GM21825 (cell line): ENCODE measurements at regions not wholly inside any gene's neighbourhood (a gene's known extent, or its start where the extent isn't known, plus 50 kb on each side); places are given as distances from the start of the nearest gene placed in this dataset.
A peak's percentile ranks its signal among the peaks of the same experiment; 100 is the strongest.

Experiments used
- ATAC-seq: cut with Tn5 transposase; IDR thresholded peaks from one replicate; pipeline ENCODE4 v1.9.1; 2021; ENCODE audit warnings: mild to moderate bottlenecking, moderate library complexity; ENCODE audit not compliant: unreplicated experiment

DNA sequence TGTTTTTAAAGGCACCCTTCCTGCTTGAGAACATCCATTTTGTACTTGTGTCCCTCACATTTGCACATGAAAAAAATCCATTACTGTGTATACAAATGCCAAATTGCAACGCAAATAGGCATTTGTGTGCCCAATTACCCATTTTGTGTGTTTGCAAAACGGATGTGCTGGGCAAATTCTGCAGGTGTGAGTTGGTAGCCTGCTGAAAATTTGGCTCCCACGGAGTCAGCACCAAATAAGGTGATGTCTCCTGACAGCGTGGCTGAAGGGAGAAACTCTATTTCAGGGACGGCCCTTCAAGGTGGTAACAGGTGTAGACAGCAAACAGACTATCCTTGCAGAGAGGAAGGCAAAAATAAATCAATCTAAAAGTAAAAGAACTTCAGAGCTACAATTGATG is 661.1 kb downstream of the BCL11A start:
- ATAC-seq, result no peak

DNA sequence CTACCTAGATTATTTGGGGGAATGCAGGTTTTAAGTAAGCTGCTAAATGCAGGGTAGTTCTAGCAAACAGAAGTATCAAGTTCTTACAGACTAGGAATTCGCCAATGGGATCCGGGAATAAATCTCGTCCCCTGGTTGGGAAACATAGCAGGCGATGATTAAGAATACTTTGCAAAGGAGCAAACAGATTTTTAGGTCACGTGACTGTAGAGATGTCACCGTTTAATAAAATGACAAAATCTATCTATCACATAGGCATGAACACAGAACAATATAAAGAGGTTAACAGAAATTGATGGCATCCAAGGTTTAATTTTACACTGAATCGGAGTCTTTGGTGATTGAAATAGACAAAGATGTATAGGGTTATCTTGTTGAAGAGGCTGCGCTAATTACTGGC is 664.1 kb downstream of the BCL11A start:
- ATAC-seq, result no peak

- no peak for ATAC-seq
Observed at GRCh38 chr2:59888706-59889105, 664.7 kb downstream of the BCL11A start.

DNA sequence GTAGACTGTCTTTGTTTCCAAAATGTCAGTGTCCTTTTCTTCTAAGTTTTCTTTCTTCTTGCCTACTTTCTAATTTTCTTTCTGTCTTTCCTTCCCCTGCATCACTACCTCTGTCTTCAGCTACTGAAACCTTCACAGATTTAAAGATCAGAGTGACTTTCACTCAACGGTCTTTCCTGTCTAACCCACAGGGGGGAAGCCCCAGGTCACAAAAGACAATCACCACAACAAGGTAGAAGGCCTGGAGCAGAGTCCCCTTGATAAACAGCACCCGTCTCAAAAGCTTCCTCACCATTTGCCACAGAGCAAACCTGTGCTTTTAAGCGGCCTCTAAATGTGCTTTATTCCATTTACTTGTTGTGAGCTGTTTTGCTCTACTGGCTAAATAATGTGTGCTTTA is 665.4 kb downstream of the BCL11A start:
- peak; percentile 99 for ATAC-seq

GRCh38 chr2:59887366-59887765 is 666.1 kb downstream of the BCL11A start:
- no peak for ATAC-seq

GRCh38 chr2:59886759-59887158 is 666.7 kb downstream of the BCL11A start:
- no peak for ATAC-seq

DNA sequence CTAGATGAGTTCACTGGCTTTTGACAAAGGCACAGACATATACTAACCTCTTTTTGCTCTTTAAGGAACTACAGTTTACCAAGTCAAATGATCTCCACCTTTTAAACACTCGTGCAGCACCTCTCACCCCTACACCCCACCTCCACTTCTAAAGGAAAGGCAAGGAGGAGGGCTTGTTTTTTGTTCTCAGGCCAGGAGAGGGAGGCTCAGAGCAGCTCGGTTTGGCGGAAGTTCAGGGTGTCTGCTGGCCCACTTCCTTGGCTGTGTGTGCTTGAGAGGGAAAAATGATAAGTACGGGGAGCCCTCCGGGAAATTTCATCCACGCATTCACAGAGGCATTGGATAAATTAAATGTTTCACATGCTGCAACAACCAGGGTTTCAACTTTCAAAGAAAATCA is 667.9 kb downstream of the BCL11A start:
- ATAC-seq, result no peak

GRCh38 chr2:59884166-59884565 is 669.3 kb downstream of the BCL11A start:
- ATAC-seq, result no peak

- ATAC-seq, result no peak
Observed at GRCh38 chr2:59882822-59883221, 670.6 kb downstream of the BCL11A start.

GRCh38 chr2:59882279-59882678 is 671.2 kb downstream of the BCL11A start:
- ATAC-seq, result no peak

DNA sequence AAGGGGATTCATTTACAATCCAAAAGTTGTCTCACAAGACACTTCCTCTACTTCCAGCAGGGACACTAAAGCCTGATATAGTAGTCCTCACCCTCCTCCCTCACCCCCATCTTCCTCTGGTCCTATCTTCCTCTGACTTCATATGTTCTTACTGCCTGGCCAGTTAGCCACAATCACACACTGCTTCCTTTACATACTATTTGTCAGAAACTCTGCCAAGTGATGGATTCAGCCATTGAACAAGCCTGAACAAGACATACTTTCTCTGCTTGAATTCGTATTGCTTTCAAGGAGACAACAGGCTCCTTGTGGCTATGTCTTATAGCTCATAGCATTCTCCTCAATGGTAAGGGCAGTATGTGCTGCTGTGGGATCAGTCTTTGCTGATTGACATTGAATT is 672.2 kb downstream of the BCL11A start:
- no peak for ATAC-seq

DNA sequence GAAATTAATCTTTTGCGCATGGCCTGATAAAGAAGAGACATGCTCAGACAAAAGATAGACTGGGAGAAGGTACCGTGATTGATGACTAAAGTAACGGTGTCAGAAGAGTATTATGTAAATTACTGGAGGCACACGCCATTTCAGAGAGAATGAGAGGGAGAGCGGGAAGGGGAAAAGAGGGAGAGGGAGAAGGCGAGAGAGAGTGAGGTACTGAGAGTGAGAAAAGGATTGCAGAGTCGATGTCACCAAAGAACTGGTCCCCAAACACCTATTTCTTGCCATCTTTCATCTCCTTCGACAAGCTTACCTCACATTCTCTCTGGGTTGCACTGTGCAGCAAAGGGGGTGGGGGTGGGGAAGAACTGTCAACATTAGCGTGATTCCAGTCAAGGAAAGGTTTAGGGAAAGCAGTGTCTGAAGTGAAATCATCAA is 673.7 kb downstream of the BCL11A start:
- ATAC-seq, result no peak

DNA sequence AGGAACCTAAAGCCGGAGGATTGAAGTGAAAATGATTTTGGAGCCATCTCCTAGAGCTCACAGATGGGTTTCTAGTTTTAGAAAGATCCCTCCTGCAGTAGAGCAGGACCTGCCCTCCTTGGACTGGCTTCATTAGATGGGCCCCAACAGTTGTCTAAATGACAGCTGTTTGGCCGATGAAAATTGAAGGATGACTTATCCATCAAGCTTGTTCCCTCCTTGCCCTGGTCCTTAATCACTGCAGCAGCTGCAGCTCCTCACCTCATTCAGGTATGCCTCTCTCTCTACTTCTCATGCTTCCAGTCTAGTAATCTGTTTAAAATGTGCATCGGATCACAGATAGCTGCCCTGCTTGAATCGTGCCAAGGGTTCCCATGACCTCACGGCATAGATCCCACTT is 677.6 kb downstream of the BCL11A start:
- ATAC-seq, result no peak

GRCh38 chr2:59874971-59875755 is 678.3 kb downstream of the BCL11A start:
- no peak for ATAC-seq

DNA sequence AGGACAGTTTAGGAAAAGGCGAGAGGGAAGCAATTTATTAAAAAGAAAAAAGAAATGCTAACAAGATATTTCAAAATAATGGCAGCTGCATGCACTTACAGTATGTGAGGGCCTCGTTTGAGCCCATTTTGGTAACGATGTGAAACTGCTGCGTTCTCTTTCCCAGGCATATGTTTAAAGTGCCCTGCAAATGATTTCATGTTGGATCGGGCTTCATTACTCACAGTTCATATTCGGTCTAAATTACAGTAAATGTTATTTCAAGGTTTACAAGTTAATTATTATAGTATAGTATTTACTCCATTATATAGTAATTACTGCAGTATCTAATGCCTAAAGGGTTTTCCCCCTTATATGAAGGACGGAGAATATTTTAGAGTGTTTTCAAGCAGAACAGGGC is 679.1 kb downstream of the BCL11A start:
- no peak for ATAC-seq

- ATAC-seq, result no peak
Observed at GRCh38 chr2:59871830-59872229, 681.6 kb downstream of the BCL11A start.

GRCh38 chr2:59868981-59869380 is 684.5 kb downstream of the BCL11A start:
- ATAC-seq, result no peak

- no peak for ATAC-seq
Observed at GRCh38 chr2:59866436-59866835, 687.0 kb downstream of the BCL11A start.

DNA sequence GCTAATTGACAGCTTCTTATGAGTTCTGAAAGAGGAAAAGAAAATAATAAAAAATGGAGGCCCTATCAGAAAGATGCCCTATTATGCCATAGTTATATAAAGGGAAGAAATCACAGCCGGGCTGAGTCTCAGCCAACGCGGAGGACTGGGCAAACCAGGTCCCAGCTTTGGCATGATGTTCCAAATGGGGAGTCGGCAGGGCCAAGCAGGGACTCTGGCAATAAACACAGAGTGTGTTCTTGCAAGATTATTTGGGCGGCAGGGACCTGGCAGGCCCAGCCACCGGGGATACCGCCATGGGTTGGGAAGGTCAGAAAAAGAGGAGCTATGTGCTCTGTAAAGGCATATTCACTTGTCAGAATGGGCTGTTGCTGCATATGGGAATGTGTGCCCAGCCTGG is 694.9 kb downstream of the BCL11A start:
- no peak for ATAC-seq

DNA sequence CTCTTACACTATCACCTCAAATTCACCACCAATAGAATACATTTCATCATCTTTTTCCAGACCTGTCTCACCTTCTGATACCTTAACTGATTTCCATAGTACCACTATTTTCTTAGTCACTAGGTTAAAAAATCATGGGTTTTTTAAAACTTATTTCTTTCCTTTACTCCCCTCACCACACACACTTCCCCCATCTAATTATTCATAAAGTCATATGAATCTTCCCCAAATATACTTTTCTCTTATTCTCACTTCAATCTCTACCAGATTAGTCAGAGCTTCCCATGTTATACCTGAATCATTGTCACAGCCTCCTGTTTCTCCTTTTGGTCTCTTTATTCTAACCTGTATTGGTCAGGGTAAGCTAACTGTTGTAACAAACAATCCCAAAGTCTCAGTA is 696.3 kb downstream of the BCL11A start:
- ATAC-seq, result no peak

- ATAC-seq, result no peak
Observed at GRCh38 chr2:59856391-59856790, 697.1 kb downstream of the BCL11A start.

- ATAC-seq, result no peak
Observed at GRCh38 chr2:59853032-59853431, 700.4 kb downstream of the BCL11A start.

GRCh38 chr2:59851836-59852475 is 701.5 kb downstream of the BCL11A start:
- no peak for ATAC-seq
